T-cell (primary cell): ENCODE measurements at regions not wholly inside any gene's neighbourhood (a gene's known extent, or its start where the extent isn't known, plus 50 kb on each side); places are given as distances from the start of the nearest gene placed in this dataset.
"Not testable (repeated sequence)": the region's sequence is repeated elsewhere in the genome, so short reads cannot be mapped to it uniquely, and the experiment has no call there.

Experiments
- ATAC-seq, 4 experiments: fragments of 200-7000 bp in 3 of 4; fragments of 150-1000 bp in 1 of 4; cut with Tn5 transposase; replicated peaks in 1 of 4; 1 replicate in 3 of 4; 2 replicates in 1 of 4; pipeline ENCODE4 v1.10.0; 2021; ENCODE audit warnings: moderate library complexity in 3 of 4, mild to moderate bottlenecking in 2 of 4, moderate number of reproducible peaks in 1 of 4
- CTCF ChIA-PET, 2 donors: fragments of 300-600 bp; sonication (Branson Sonifier 250); formaldehyde crosslinking; loops; one replicate each; lab custom pipeline; 2022; ENCODE audit warnings: antibody characterized with exemption in 2 of 2; lab: Charles Lee
- POLR2A ChIA-PET, 2 donors: fragments of 300-600 bp; sonication (Branson Sonifier 250); formaldehyde crosslinking; loops; one replicate each; lab custom pipeline; 2022; ENCODE audit warnings: antibody characterized with exemption in 2 of 2; lab: Charles Lee
- DNase-seq, 35 experiments: peaks; one replicate each; pipeline versions ENCODE4 v3.0.0 to v3.0.0-alpha.2; 2013 to 2023
- H3K27ac ChIP-seq: one replicate; pipeline ENCODE4 v1.5.1; 2013; ENCODE audit warnings: low read length
- H3K27me3 ChIP-seq, 2 experiments: replicated peaks in 1 of 2; 1 replicate in 1 of 2; 2 replicates in 1 of 2; pipeline versions ENCODE4 v1.6.1 to v1.7.0; 2013; ENCODE audit warnings: low read length in 1 of 2, mixed read lengths in 1 of 2; ENCODE audit not compliant: control insufficient read depth in 2 of 2, insufficient read depth in 2 of 2; ENCODE audit errors: extremely low read depth in 1 of 2
- H3K36me3 ChIP-seq, 2 donors: 1 replicate in 1 of 2; 2 replicates in 1 of 2; pipeline versions ENCODE4 v1.6.1 to v1.7.0; 2013; ENCODE audit warnings: low read length in 1 of 2; ENCODE audit not compliant: control insufficient read depth in 2 of 2, insufficient read depth in 1 of 2; ENCODE audit errors: extremely low read depth in 1 of 2
- H3K4me1 ChIP-seq, 2 experiments: 1 replicate in 1 of 2; 2 replicates in 1 of 2; pipeline versions ENCODE4 v1.6.1 to v1.7.0; 2013; ENCODE audit warnings: low read length in 2 of 2, mixed read lengths in 1 of 2; ENCODE audit not compliant: insufficient read depth in 2 of 2, control insufficient read depth in 1 of 2; ENCODE audit errors: extremely low read depth in 1 of 2
- H3K4me3 ChIP-seq, 2 donors: 1 replicate in 1 of 2; 2 replicates in 1 of 2; pipeline versions ENCODE4 v1.5.1 to v1.7.0; 2013; ENCODE audit warnings: mild to moderate bottlenecking in 2 of 2, low read length in 1 of 2, moderate library complexity in 1 of 2; ENCODE audit not compliant: control insufficient read depth in 1 of 2; ENCODE audit errors: extremely low read depth in 1 of 2
- H3K9me3 ChIP-seq: 2 replicates; pipeline ENCODE4 v1.7.0; 2013
- H3K27ac Mint-ChIP-seq, 2 donors: one replicate each; pipeline ENCODE4 v1.8.0; 2020 to 2021; ENCODE audit warnings: mild to moderate bottlenecking in 2 of 2, mixed read lengths in 2 of 2
- H3K27me3 Mint-ChIP-seq, 2 donors: one replicate each; pipeline ENCODE4 v1.8.0; 2021 to 2022; ENCODE audit warnings: mixed read lengths in 2 of 2
- H3K36me3 Mint-ChIP-seq: one replicate; pipeline ENCODE4 v1.8.0; 2021; ENCODE audit warnings: mixed read lengths
- H3K4me1 Mint-ChIP-seq, 3 donors: one replicate each; pipeline ENCODE4 v1.8.0; 2020 to 2022; ENCODE audit warnings: mixed read lengths in 3 of 3, mild to moderate bottlenecking in 1 of 3
- H3K4me3 Mint-ChIP-seq, 3 donors: one replicate each; pipeline ENCODE4 v1.8.0; 2020 to 2022; ENCODE audit warnings: mild to moderate bottlenecking in 3 of 3, mixed read lengths in 3 of 3, moderate library complexity in 3 of 3
- H3K9me3 Mint-ChIP-seq, 3 donors: one replicate each; pipeline ENCODE4 v1.8.0; 2020 to 2022; ENCODE audit warnings: mixed read lengths in 3 of 3
- WGBS: methylation state at CpG from one replicate; pipeline ENCODE4 v1.1.5; 2013; ENCODE audit warnings: missing lambda C conversion rate; ENCODE audit not compliant: insufficient coverage; 5-methylcytosine and 5-hydroxymethylcytosine counted together

DNA sequence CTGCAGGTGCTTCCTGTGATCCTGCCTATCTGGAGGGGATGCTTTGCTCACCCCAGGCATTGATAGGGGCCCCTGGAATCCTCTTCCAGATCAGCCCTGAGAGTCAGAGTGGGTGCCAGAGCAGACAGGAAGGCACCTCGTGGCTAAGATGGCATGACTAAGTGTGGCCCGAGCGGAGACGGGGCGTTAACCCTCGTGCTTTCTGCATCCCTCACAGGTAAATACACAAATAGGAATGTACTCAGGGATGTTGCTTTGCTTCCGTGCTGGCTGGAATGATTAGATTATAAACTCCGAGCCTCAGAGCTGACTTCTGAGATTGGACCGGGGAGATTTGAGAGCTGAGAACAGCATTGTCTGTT, 312.7 kb upstream of the B3GAT1 start:
- 50% methylated on average over 2 of the region's 9 CpGs for WGBS

DNA sequence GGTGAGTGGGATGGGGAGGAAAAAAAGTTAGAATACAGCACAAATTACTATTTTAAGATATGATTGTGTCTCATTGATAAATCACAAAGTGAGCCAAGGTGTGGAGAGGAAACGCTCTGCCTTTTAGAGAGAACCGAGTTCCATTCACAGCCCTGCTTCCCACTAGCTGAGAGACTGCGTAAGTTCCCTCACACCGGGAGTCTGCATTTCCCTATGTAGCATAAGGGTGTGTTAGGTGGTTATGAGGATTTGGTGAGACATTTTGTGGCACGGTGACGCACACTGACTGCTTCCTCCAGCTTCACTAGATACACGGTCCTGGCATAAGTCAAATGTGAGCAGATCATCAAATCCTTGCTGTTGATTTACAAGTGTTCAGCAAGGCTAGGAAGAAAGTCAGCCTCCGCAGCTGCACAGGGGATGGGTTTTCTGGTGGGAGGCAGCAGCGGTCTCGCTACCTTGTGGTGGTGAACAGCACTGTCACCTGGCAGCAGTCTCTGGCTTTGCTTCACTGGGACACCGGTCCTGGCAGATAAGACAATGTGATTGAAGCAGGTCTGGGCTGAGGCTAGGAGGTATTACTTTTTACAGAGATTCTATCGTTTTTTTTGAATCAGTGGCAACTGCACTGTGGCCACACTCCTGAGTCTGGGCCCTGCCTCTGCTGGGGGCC, 312.2 kb upstream of the B3GAT1 start:
- H3K4me3 ChIP-seq, result no peak overlapping the region
- H3K27me3 ChIP-seq, result peaks cover 0 to 41% of the 10 kb centered on the region in 2 experiments
- H3K4me1 Mint-ChIP-seq, result no peaks in the 10 kb centered on the region
- H3K9me3 Mint-ChIP-seq, result no peaks in the 10 kb centered on the region
- H3K4me3 Mint-ChIP-seq, result no peak overlapping the region
- no peak overlapping the region for H3K27ac Mint-ChIP-seq
- ChIA-PET CTCF (no interaction called here), POLR2A (no interaction called here)
- H3K27ac ChIP-seq, result no peak overlapping the region
- no peak for DNase-seq
- no peaks in the 10 kb centered on the region for H3K36me3 ChIP-seq
- ATAC-seq, result no peak
- peaks cover 37 to 43% of the 10 kb centered on the region in 2 donors for H3K27me3 Mint-ChIP-seq
- 49% methylated on average over 8 of the region's 12 CpGs for WGBS
- no peaks in the 10 kb centered on the region for H3K36me3 Mint-ChIP-seq
- H3K9me3 ChIP-seq, result no peaks in the 10 kb centered on the region
- no peaks in the 10 kb centered on the region for H3K4me1 ChIP-seq

More for the DNA sequence above, 312.7 kb upstream of the B3GAT1 start:
- Histone ChIP-seq H3K27me3 (peaks cover 0 to 41% of the 10 kb centered on the region in 2 experiments), H3K27ac (no peak overlapping the region), H3K4me3 (no peak overlapping the region), H3K4me1 (no peaks in the 10 kb centered on the region), H3K9me3 (no peaks in the 10 kb centered on the region), H3K36me3 (no peaks in the 10 kb centered on the region)
- Mint-ChIP-seq H3K27me3 (peaks cover 37 to 43% of the 10 kb centered on the region in 2 donors), H3K27ac (no peak overlapping the region), H3K4me3 (no peak overlapping the region), H3K36me3 (no peaks in the 10 kb centered on the region), H3K4me1 (no peaks in the 10 kb centered on the region), H3K9me3 (no peaks in the 10 kb centered on the region)
- DNase-seq (no peak), ATAC-seq (no peak)
- POLR2A ChIA-PET, result no interaction called here
- CTCF ChIA-PET, result no interaction called here

DNA sequence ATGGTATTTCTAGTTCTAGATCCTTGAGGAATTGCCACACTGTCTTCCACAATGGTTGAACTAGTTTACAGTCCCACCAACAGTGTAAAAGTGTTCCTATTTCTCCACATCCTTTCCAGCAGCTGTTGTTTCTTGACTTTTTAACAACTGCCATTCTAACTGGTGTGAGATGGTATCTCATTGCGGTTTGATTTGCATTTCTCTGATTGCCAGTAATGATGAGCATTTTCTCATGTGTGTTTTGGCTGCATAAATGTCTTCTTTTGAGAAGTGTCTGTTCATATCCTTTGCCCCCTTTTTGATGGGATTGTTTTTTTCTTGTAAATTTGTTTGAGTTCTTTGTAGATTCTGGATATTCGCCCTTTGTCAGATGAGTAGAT, 308.6 kb upstream of the B3GAT1 start:
- CTCF ChIA-PET, DNase-seq, H3K9me3 Mint-ChIP-seq, H3K9me3 ChIP-seq, H3K36me3 Mint-ChIP-seq, H3K36me3 ChIP-seq, H3K4me1 Mint-ChIP-seq, ATAC-seq, H3K27ac ChIP-seq, H3K4me1 ChIP-seq, H3K27ac Mint-ChIP-seq, POLR2A ChIA-PET, H3K4me3 ChIP-seq, H3K4me3 Mint-ChIP-seq: not testable (repeated sequence)
- H3K27me3 ChIP-seq, result peaks cover 0 to 13% of the 10 kb centered on the region in 2 experiments
- WGBS, result no CpG with 5 or more reads among the region's 2 CpGs
- H3K27me3 Mint-ChIP-seq, result peaks cover 41% of the 10 kb centered on the region in 2 donors

DNA sequence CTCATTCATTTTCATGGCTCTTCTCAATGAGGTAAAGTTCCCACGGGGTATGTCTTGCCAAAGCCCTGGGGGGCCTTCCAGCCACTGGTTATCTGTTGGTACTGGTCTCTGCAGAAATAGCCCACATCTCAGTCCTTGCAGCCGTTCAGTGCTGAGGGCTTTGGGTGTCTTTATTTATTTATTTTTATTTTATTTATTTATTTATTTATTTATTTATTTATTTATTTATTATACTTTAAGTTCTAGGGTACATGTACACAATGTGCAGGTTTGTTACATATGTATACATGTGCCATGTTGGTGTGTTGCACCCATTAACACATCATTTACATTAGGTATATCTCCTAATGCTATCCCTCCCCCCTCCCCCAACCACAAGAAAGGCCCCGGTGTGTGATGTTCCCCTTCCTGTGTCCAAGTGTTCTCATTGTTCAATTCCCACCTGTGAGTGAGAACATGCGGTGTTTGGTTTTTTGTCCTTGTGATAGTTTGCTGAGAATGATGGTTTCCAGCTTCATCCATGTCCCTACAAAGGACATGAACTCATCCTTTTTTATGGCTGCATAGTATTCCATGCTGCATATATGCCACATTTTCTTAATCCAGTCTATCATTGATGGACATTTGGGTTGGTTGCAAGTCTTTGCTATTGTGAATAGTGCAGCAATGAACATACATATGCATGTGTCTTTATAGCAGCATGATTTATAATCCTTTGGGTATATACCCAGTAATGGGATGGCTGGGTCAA, 308.1 kb upstream of the B3GAT1 start:
- peaks cover 39 to 42% of the 10 kb centered on the region in 2 donors for H3K27me3 Mint-ChIP-seq
- POLR2A ChIA-PET, H3K4me1 Mint-ChIP-seq, ATAC-seq, H3K9me3 ChIP-seq, H3K36me3 ChIP-seq, H3K4me3 Mint-ChIP-seq, CTCF ChIA-PET, H3K36me3 Mint-ChIP-seq, H3K27ac Mint-ChIP-seq, H3K27me3 ChIP-seq, H3K4me1 ChIP-seq, DNase-seq, H3K9me3 Mint-ChIP-seq, H3K27ac ChIP-seq, H3K4me3 ChIP-seq: not testable (repeated sequence)
- WGBS, result no CpG with 5 or more reads among the region's 4 CpGs

DNA sequence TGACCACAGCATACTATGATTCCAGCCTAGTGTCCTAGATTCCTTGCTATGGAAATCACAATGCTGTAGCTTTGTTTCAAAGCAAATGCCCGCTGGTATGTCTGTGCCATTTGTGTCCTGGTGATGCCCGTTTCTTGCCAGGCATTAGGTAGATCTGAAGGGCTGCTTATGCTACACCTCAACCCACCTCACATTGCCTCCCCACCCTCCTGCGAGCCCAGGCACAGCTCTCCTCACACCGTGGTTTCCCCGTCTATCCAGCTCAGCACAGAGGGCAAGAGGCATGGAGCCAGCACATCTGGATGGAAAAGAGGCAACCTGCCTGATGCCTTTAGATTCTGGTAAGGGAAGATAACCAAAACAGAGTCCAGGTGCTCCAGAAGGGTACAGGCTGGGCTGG, 307.4 kb upstream of the B3GAT1 start:
- POLR2A ChIA-PET, result no interaction called here
- Mint-ChIP-seq H3K27ac (no peak overlapping the region), H3K27me3 (peaks cover 32 to 42% of the 10 kb centered on the region in 2 donors)

DNA sequence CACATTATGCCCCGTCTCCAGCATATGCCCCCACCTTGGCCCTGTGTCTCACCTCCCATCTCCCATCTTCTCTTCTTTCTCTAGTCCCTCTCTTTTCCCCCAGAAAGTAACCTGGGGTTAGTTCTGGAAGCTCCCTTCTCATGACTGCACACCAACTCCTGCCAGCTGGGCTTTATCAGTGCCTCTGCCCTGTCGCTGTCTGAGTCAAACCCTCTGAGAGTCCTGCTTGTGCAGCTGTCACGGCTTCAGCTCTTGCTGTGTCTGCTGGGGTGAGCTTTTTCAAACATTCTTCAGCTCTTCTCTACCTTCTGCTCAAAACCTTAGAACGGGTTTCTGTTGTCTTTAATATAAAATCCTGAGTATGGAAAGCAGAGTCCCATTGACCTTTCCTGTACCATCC, 304.5 kb upstream of the B3GAT1 start:
- 67% methylated on average over 1 of the region's 4 CpGs for WGBS
- no peak overlapping the region for H3K4me3 ChIP-seq
- no peak overlapping the region for H3K4me3 Mint-ChIP-seq
- H3K9me3 Mint-ChIP-seq, result no peaks in the 10 kb centered on the region
- POLR2A ChIA-PET, result no interaction called here
- H3K27me3 ChIP-seq, result peaks cover 0 to 9% of the 10 kb centered on the region in 2 experiments
- H3K9me3 ChIP-seq, result no peaks in the 10 kb centered on the region
- no peaks in the 10 kb centered on the region for H3K4me1 Mint-ChIP-seq
- DNase-seq (no peak), ATAC-seq (no peak)
- peaks cover 22 to 30% of the 10 kb centered on the region in 2 donors for H3K27me3 Mint-ChIP-seq
- H3K4me1 ChIP-seq, result no peaks in the 10 kb centered on the region
- no peak overlapping the region for H3K27ac ChIP-seq
- no peak overlapping the region for H3K27ac Mint-ChIP-seq
- CTCF ChIA-PET, result no interaction called here
- H3K36me3 ChIP-seq, result no peaks in the 10 kb centered on the region
- no peaks in the 10 kb centered on the region for H3K36me3 Mint-ChIP-seq

More for the DNA sequence above, 307.4 kb upstream of the B3GAT1 start:
- 80% methylated on average over 2 of the region's 5 CpGs for whole genome bisulfite sequencing
- Histone ChIP-seq H3K27me3 (peaks cover 0 to 4% of the 10 kb centered on the region in 2 experiments), H3K4me1 (no peaks in the 10 kb centered on the region), H3K9me3 (no peaks in the 10 kb centered on the region), H3K4me3 (no peak overlapping the region), H3K36me3 (no peaks in the 10 kb centered on the region), H3K27ac (no peak overlapping the region)
- H3K4me3 Mint-ChIP-seq, result no peak overlapping the region
- no peak for ATAC-seq
- DNase-seq, result no peak
- no peaks in the 10 kb centered on the region for H3K36me3 Mint-ChIP-seq
- no peaks in the 10 kb centered on the region for H3K9me3 Mint-ChIP-seq
- no peaks in the 10 kb centered on the region for H3K4me1 Mint-ChIP-seq
- CTCF ChIA-PET, result no interaction called here
